C4-2B (cell line): ENCODE measurements at regions not wholly inside any gene's neighbourhood (a gene's known extent, or its start where the extent isn't known, plus 50 kb on each side); places are given as distances from the start of the nearest gene placed in this dataset.
"Not testable (repeated sequence)": the region's sequence is repeated elsewhere in the genome, so short reads cannot be mapped to it uniquely, and the experiment has no call there.

ENCODE experiments used
- H3K27ac ChIP-seq: fragments of 450-650 bp; 2 replicates; pipeline ENCODE4 v1.5.1; 2017
- CTCF ChIP-seq: fragments of 450-650 bp; conservative IDR thresholded peaks from 2 replicates; pipeline ENCODE4 v1.5.1; 2017; ENCODE audit warnings: mild to moderate bottlenecking
- ZFX ChIP-seq: fragments of 450-650 bp; IDR thresholded peaks from 2 replicates; pipeline ENCODE4 v1.6.1; 2017

GRCh38 chr13:59422646-59423045 lies 741.1 kb downstream of the DIAPH3 start:
- TF ChIP-seq CTCF = no peak
- no peak for TF ChIP-seq ZFX
- no peak overlapping the region for H3K27ac ChIP-seq

GRCh38 chr13:59423708-59424340 lies 739.9 kb downstream of the DIAPH3 start:
- no peak for TF ChIP-seq ZFX
- no peak for TF ChIP-seq CTCF

GRCh38 chr13:59424661-59425060 lies 739.1 kb downstream of the DIAPH3 start:
- no peak overlapping the region for H3K27ac ChIP-seq
- TF ChIP-seq ZFX (no peak), CTCF (no peak)

More at GRCh38 chr13:59423708-59424340, 739.9 kb downstream of the DIAPH3 start:
- no peak overlapping the region for H3K27ac ChIP-seq

GRCh38 chr13:59425211-59425741 lies 738.5 kb downstream of the DIAPH3 start:
- no peak overlapping the region for H3K27ac ChIP-seq
- TF ChIP-seq ZFX (no peak), CTCF (no peak)

- TF ChIP-seq ZFX = no peak
- TF ChIP-seq CTCF = no peak
- no peak overlapping the region for H3K27ac ChIP-seq
Observed at GRCh38 chr13:59435024-59435423, 728.7 kb downstream of the DIAPH3 start.

GRCh38 chr13:59437544-59438301 lies 726.0 kb downstream of the DIAPH3 start:
- TF ChIP-seq CTCF (no peak), ZFX (no peak)
- no peak overlapping the region for H3K27ac ChIP-seq

- no peak overlapping the region for H3K27ac ChIP-seq
- no peak for TF ChIP-seq CTCF
- no peak for TF ChIP-seq ZFX
Observed at GRCh38 chr13:59439776-59440428, 723.8 kb downstream of the DIAPH3 start.

- H3K27ac ChIP-seq = not testable (repeated sequence)
Observed at GRCh38 chr13:59441068-59441467, 722.7 kb downstream of the DIAPH3 start.
